HG03558 (cell line): ENCODE measurements at regions not wholly inside any gene's neighbourhood (a gene's known extent, or its start where the extent isn't known, plus 50 kb on each side); places are given as distances from the start of the nearest gene placed in this dataset.

Experiments
- ATAC-seq: cut with Tn5 transposase; IDR thresholded peaks from one replicate; pipeline ENCODE4 v1.9.1; 2021; ENCODE audit warnings: moderate number of reproducible peaks; ENCODE audit not compliant: unreplicated experiment; ENCODE audit errors: extremely low read depth

DNA sequence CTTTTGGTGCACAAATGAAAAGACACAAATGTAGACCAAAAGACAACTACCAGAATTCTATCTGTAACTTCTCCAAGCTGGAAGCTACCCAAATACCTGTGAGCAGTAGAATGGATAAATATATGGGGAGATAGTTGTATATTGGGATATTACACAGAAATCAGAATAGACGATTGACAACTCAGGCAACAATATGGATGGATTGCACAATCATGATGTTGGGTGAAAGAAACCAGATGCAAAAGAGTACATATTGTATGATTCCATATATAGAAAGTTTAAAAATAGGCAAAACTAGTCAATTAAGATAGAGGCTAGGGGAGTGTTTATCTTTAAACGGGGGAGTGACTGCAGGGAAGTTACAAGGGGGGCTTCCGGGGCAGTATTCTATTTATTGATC, 77.5 kb upstream of the NKD1 start:
- ATAC-seq: no peak

DNA sequence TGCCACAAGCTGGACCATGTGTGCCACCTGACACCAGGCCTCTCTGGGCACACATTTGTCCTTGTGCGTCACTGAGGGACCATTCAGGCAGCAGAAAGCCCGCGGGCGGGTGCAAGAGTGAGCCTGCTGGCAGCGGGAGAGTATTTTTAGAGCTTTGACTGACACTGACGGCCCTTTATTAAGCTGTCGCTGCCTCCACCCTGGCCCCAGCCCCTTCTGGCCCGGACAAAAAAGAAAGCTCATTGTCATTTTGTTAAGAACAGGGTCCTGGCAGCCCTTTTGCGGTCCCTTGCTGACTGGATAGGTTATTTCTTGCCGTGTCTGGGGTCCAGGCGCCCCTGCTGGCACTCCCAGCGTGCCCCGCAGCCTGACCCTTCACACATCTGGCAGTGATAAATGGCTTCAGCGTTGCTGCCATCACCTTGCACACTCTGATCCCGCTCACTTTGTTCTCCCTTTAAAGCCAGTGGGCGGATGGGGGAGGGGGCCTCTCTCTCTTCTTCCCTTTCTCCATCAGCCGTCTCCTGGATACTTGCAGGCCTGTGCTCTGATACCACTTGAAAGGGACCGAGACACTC, 78.4 kb upstream of the NKD1 start:
- ATAC-seq: no peak

- ATAC-seq: no peak
Observed at GRCh38 chr16:50469121-50469743, 79.0 kb upstream of the NKD1 start.

- no peak for ATAC-seq
Observed at GRCh38 chr16:50468749-50469078, 79.5 kb upstream of the NKD1 start.

GRCh38 chr16:50467943-50468748, 80.0 kb upstream of the NKD1 start:
- no peak for ATAC-seq

DNA sequence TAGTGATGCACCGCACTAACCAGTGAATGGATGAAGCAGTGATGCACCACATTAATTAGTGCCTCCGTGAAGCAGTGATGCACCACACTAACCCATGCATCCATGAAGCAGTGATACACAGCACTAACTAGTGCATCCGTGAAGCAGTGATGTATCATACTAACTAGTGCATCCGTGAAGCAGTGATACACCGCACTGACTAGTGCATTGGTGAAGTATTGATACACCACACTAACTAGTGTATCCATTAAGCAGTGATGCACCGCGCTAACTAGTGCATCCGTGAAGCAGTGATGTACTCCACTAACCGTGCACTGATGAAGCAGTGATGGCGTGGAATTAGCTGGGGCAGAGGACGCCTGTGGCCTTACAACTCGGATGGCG, 80.6 kb upstream of the NKD1 start:
- ATAC-seq: no peak

DNA sequence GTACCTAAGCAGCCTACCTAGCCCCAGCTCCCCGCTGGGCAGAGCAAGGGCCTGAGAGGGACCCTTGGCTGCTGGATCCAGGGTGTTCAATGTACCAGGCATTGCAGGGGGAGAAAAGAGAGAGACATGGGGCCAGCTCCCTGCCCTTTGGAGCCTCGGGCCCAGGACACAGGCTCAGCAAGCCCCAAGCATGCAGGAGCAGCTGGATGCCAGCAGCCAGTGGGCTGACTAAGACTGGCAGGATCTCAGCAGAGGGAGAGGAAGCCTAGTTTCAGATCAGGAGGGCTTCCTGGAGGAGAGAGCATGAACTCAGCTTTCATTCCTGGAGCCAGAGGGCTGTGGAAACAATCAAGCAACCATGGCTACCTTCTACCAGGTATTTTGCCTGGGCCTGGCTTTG, 82.0 kb upstream of the NKD1 start:
- no peak for ATAC-seq

DNA sequence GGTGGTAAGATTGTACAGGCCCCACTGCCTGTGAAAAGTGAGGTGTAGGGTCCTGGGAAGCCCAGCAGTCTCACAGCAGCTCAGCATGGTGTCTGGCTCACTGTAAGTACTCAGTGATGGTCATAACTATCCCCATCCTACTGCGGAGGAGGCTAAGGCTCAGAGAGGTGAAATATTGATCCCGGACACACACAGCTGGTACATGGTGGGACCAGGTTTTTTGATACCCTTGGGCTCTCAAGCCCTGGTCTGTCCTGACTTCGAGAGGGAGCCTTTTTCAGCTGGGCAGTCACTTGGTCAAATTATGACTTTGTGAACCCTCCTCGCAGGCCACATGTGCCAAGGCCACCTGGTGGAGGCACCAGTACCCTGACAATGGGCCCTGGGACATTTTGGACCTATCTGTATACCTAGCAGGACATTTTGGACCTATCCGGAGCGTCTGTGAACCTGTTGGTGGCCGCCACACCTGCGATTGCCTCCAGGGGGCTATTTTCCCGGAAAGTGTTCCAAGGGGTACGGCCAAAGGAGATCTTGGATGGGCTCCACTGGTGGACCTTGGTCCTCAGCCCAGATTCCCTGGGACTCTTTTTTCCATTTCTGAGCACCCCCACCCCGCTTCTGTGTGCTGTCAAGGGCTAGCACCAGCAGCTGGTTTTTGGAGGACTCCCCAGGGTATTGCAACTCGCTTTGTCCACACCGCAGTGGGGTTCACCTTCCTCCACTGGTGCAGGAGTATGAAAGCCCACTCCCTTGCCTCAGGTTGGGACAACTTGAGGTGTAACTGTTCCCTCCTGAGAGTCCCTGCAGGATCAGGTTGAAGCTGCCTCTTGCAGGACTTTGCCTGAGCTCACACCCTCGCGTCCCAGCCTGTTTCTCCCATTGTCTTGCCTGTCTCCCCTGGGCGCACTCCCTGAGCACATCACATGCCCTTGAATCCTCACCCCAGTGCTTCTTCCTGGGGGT, 83.6 kb upstream of the NKD1 start:
- ATAC-seq: no peak

DNA sequence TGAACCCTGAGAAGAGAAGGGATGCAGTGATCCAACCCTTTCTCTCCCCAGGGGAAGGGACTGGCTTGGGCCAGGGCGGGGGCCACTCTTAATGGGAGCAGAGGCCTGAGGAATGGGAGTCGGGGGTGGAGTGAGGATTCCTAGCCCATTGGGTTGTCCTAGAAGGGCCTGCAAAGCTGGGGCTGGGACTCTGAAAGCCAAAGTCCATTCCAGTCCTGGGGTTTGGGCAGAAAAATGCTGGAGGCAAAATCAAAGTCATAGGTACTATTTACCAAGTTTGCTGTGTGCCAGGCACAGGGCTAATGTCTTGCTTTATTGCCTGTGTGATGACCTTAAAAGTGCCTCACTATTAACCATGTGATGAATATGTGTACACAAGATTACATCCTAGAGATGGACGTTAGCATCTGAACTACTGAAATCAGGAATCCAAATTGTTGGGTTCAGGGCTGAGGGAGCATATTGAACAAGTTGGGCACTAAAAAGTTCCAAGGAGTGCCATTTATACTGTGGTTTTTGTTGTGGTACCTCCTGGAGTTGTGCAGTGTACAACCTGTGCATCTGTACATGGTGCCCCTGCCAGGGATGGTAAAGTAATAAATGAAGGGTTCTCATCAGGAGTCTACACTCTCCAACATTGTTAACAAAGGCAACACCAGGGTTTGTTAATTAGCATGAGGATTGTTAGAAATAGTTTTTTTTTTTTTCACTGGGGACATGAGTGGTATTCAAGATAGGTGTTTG, 84.4 kb upstream of the NKD1 start:
- ATAC-seq: no peak

- no peak for ATAC-seq
Observed at GRCh38 chr16:50462793-50463507, 85.2 kb upstream of the NKD1 start.

GRCh38 chr16:50461400-50461760, 86.8 kb upstream of the NKD1 start:
- no peak for ATAC-seq

DNA sequence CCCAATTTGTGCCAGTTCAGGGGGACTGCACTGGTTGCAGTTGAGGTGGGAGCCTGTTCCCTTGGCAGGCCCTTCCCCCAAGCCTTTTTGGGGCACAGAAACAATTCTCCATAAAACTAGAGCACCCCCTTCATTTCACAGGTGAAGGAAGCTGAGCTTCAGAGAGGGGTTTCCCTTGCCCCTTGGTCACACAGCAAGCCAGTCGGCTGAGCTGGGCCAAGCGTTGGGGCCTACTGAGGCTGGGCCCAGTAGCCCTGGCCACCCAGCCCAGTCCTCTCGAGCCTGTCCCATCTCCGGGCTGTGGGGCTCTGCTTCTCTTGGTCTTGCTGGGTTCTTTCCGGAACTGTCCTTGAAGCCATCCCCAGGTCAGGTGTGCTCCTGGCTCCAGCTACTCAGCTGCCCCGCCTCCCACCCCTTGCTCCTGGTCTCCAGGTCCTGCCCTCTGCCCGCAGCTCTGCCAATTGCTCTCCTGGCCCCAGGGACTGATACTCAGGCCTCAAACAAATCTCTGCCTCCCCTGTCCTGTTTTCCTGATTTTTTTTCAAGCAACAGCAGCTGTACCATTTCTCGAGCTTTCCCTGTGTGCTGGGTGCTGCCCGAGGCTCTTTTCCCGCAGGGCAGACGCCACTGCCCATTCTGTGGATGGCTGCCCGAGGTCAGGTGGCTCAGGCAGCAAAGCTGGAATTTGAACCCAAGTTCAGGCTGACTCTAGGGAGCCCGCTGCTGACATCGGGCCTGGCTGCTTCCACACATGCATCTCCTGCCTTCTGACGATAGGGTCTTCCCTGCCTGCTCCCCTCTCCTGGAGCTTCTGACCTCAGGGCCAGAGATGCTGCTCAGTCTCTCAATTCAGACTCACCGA, 87.4 kb upstream of the NKD1 start:
- ATAC-seq: no peak

DNA sequence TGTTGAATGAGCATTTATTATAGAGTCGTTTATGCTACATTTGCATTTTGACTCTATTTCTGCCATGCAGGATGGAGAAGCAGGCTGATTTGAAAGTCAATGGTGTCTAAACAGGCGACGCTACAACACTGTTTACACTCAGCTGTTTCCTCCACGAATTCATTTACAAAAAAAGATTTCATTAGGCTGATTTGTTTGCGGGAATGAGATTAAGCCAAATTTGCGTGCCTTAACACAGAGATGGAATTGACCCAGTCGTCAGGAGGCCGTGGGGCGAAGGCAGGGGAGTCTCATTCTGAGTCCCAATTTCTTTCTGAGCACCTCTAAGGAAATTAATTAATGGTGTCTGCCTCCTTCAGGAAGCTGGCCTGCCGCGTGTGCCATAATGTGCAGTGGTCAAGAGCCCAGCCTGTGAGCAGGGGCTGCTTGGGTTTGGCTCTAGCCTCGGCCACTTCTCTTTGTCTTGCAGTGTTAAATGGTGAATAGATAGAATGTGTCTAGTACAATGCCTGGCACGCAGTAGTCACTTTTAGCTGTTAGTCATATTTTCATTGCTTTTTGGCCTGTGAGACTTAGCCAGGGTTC, 88.6 kb upstream of the NKD1 start:
- ATAC-seq: no peak

- ATAC-seq: no peak
Observed at GRCh38 chr16:50458667-50459495, 89.3 kb upstream of the NKD1 start.

DNA sequence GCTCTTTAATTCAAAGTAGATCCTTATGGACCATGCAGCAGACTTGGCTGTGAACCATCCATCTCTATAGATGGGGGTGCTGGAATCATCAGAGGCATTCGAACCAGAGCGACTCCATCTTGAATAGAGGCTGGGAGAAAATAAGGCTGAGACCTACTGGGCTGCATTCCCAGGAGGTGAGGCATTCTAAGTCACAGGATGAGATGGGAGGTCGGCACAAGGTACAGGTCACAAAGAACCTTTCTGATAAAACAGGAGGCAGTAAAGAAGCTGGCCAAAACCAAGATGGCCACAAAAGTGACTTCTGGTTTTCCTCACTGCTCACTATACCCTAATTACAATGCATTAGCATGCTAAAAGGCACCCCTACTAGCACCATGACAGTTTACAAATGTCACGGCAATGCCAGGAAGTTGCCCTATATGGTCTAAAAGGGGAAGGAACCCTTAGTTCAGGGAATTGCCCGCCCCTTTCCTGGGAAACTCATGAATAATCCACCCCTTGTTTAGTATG, 89.2 kb upstream of the BRD7 start:
- ATAC-seq: no peak

- ATAC-seq: no peak
Observed at GRCh38 chr16:50457423-50457822, 88.6 kb upstream of the BRD7 start.

GRCh38 chr16:50455288-50455845, 86.6 kb upstream of the BRD7 start:
- no peak for ATAC-seq
